ENCODE measurements at regions not wholly inside any gene's neighbourhood (a gene's known extent, or its start where the extent isn't known, plus 50 kb on each side); places are given as distances from the start of the nearest gene placed in this dataset.
"Not testable (repeated sequence)": the region's sequence is repeated elsewhere in the genome, so short reads cannot be mapped to it uniquely, and the experiment has no call there.

GRCh38 chr16:88246955-88247582 lies 135.7 kb upstream of the ZNF469 start:
- not testable (repeated sequence) for DNase-seq

- DNase-seq, result not testable (repeated sequence)
These were observed 135.2 kb upstream of the ZNF469 start for GRCh38 chr16:88247583-88247966.

GRCh38 chr16:88248761-88249160 lies 134.0 kb upstream of the ZNF469 start:
- not testable (repeated sequence) for DNase-seq

GRCh38 chr16:88250381-88250780 lies 132.4 kb upstream of the ZNF469 start:
- not testable (repeated sequence) for DNase-seq

GRCh38 chr16:88252057-88252794 lies 130.5 kb upstream of the ZNF469 start:
- not testable (repeated sequence) for DNase-seq

GRCh38 chr16:88258141-88258540 lies 124.6 kb upstream of the ZNF469 start:
- DNase-seq, result not testable (repeated sequence)

GRCh38 chr16:88258764-88259525 lies 123.8 kb upstream of the ZNF469 start:
- peak in 1 of 4 experiments; percentile 14 for DNase-seq

- DNase-seq, result not testable (repeated sequence)
These were observed 123.2 kb upstream of the ZNF469 start for GRCh38 chr16:88259538-88259937.

- not testable (repeated sequence) for DNase-seq
These were observed 122.6 kb upstream of the ZNF469 start for GRCh38 chr16:88260146-88260545.

- not testable (repeated sequence) for DNase-seq
These were observed 121.7 kb upstream of the ZNF469 start for GRCh38 chr16:88260881-88261665.

- DNase-seq, result not testable (repeated sequence)
These were observed 120.7 kb upstream of the ZNF469 start for GRCh38 chr16:88261814-88262605.

GRCh38 chr16:88262858-88263563 lies 119.7 kb upstream of the ZNF469 start:
- peak in 1 of 4 experiments; percentile 14 for DNase-seq

GRCh38 chr16:88263681-88264287 lies 119.0 kb upstream of the ZNF469 start:
- DNase-seq, result not testable (repeated sequence)

- DNase-seq, result peak; percentile 95 to 98 (median 98)
These were observed 118.0 kb upstream of the ZNF469 start for GRCh38 chr16:88264641-88265285.

- peak in 1 of 4 experiments; percentile 16 for DNase-seq
These were observed 117.3 kb upstream of the ZNF469 start for GRCh38 chr16:88265286-88265938.

- not testable (repeated sequence) for DNase-seq
These were observed 116.7 kb upstream of the ZNF469 start for GRCh38 chr16:88266036-88266435.

GRCh38 chr16:88266935-88267551 lies 115.7 kb upstream of the ZNF469 start:
- not testable (repeated sequence) for DNase-seq

- DNase-seq, result peak in 3 of 4 experiments; percentile 8 to 45 (median 36)
These were observed 114.4 kb upstream of the ZNF469 start for GRCh38 chr16:88268186-88268970.
